NCI-H187 treated with DMSO at 0.1 percent for 48 hours (cell line): ENCODE measurements at regions not wholly inside any gene's neighbourhood (a gene's known extent, or its start where the extent isn't known, plus 50 kb on each side); places are given as distances from the start of the nearest gene placed in this dataset.

Experiments used
- DNase-seq: peaks from one replicate; lab custom pipeline; 2025; lab: John Stamatoyannopoulos, UW

DNA sequence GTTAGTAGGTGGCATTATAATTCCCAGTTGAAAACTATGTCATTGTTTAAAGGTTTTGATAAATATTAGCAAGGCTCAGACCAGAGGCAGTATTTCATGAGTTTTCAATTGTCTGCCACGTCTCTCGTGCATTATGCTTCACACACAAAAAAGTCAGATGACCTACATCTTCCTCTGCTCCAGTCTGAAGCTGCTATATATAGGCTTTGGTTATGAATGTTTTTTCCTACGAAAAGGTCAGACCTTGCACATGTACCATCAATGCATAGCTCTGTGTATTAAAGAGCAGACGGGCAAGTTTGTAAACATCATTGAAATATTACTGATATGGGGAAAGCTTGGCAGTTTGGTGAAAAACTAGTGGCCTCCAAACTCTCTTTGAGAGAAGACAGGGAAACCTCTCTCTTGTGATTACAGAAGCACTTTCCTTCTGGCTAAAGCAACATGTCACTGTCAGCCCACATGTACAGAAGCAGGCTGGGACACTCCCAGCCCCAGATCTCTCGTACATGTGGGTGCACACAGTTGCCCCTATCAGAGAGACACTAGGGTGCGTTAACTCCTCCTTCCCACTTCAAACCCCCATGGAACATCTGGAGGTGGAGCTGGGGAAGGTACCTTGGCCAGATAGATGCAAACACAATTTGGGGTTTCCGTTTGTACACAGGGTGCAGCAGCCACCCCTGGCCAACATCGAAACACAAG is 184.0 kb upstream of the BCL6 start:
- no peak for DNase-seq

- DNase-seq: no peak
Measured at GRCh38 chr3:187930021-187930420, 184.8 kb upstream of the BCL6 start.

GRCh38 chr3:187931101-187931500 is 185.8 kb upstream of the BCL6 start:
- DNase-seq: no peak

GRCh38 chr3:187931770-187932278 is 186.6 kb upstream of the BCL6 start:
- no peak for DNase-seq

DNA sequence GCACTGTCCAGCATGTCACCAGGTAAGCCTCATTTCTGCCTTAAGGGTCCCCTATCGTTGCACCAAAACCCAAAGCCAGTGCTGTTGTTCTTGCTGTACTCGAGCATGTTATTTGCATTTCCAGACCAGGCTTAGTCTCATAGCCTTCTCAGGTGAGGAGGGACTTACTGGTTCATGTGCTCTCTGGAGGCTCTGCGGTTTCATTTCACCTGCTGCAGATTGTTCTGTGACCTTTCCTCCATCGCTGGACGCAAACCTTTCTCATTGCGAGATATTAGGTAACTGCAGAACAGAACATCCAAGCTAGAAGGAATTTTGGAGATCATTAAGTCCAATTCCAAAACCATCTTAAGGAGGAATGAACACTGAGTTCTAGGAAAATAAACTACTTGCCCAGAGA is 187.3 kb upstream of the BCL6 start:
- DNase-seq: no peak

DNA sequence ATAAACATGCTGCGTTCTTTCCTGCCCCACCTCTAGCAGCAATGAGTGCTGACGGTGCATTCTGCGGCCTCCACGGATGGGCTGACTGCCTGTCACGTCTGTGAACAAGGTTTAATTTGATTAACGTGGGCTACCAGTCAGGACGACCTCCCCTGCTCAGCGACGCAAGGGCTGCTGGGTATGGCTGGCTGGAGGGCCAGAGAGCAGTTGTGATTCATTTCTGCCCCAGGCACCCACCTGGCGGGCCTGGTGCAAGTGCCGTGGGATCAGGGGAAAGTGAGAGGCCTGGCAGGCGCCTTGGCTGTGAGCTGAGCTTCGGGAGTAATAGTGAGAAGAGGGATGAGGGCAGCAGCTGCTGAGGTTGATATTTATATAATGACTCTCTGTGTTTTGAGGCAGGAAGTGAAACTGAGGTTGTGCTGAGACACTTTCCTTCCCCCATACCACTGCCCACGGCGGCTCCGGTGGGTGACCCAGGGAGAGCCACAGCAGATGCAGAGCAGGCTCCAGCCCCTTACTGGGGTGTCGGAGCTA is 190.4 kb upstream of the BCL6 start:
- no peak for DNase-seq

DNA sequence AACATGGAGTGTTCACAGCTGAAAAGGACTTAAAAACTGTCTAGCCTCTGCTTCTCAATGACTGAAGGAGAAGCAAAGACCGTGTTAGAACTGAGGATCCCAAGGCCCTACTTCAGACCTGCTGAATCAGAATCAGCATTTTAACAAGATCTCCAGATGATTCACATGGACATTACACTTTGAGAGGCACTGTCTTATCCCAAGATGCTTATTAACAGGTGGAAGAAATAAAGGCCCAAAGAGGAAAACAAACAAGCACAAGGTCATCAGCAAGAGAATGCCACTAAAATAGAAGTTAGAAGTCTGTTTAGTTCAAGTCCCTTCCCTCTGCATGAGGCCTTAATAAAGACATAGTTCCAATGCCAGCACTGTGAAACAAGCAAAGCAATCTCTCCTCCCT is 191.4 kb upstream of the BCL6 start:
- DNase-seq: no peak

DNA sequence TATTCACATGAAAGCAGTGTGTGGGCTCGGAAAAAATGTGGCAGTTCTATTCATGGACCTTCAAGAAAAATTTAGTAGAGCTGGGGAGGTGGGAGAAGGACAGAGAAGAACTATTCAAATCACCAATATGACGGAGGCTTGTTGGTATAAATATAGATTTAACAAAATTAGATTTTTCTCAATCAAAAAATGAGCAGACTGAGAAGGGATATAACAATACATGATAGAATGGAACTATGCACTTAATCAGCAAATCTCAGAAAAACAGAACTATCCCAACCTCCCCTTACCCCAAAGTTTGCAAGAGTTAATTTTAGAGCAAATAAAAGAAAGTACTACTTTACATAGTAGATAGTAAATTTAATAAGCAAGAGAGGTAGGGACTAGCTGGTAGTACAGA is 194.6 kb upstream of the BCL6 start:
- DNase-seq: no peak

GRCh38 chr3:187941135-187941847 is 196.0 kb upstream of the BCL6 start:
- no peak for DNase-seq

DNA sequence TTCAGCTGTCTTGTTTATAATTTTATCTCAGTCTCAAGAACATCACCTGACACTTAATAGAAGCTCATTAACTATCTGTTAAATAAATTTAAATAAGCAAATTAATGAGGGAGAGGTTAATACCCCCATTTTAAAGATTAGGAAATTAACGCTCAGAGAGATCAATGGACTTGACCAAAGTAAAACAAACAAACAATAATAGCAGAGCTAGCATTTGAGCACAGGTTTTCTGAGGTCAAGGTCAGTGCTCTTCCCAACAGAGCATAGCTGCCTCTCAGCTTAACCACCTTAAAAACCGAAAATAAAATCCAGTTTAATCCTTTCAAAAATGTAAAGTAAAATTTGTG is 196.6 kb upstream of the BCL6 start:
- no peak for DNase-seq

- no peak for DNase-seq
Measured at GRCh38 chr3:187942658-187943241, 197.5 kb upstream of the BCL6 start.

DNA sequence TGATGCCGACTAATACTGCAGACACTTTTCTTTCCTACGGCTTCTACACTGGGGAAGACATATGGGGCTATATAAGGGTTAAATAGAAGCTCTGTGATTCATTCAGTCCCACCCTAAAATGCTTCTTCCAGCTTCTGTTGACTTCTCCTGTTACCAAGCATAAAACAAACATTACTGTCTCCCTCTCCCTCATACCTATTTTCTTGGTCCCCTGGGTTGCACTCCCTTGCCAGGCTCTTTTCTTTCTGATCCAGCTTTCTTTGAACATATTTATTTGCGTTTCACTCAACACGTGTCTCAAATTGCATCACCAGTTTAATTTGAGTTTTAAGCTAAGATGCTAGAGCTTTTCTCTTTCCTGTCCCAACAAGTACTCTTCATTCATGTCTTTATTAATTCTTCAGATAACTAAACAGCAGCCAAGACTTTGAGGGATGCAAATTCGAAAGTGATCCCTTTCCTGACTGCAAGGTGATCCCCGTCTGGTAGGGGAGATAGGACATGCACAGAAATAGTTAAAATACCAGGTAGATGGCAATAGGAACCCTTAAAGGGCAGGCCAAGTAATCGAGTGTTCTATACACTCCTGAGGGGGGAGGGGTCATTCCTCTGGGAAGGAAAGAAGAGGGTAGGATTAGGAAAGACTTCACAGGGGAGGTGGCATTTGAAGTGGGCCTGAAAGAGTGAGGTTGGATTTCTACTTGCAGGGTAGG is 198.6 kb upstream of the BCL6 start:
- peak; percentile 6 for DNase-seq

- no peak for DNase-seq
Measured at GRCh38 chr3:187944390-187945179, 199.3 kb upstream of the BCL6 start.

DNA sequence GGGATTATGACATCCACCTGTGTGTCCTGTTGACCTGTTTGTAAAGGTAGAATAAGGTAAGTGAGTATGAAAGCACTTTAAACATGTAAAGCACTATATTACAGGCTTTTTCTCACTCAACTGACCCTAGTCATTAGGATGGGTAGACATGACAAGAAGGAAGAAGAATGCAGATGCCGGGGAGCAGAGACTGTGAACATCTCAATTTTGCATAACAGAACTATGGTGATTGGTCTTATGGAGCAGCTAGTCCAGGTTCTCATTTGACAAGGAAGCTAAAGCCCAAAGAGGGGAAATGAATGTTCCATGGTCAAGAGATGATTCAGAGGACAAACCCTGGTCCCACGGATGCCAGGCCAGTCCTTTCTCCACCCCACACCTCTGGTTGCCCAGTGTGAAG is 200.1 kb upstream of the BCL6 start:
- no peak for DNase-seq

DNA sequence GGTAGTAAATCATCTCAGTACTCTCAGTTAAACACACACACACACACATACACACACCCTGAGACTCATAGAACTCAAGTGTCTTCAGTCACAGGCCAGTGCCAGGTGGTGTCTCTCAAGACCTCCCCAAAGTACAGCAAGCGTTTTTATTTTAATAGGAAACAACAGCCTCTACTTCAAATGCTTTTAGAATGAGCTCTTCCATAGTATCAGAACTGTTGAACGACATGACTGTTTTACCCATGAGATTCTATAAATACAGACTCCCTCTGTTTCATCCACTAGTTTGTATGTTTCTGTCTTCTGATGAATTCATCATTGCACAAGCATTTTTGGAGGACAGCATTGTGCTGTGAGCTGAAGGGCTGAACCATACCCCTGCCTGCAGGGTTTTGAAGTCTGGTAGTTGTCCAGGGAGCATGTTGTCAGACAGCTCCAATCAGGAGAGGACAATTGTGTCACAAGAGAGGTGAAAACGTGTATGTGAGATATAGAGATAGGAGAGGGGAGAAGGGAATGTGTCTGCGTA is 201.0 kb upstream of the BCL6 start:
- DNase-seq: peak; percentile 99

- no peak for DNase-seq
Measured at GRCh38 chr3:187946981-187947380, 201.7 kb upstream of the BCL6 start.

DNA sequence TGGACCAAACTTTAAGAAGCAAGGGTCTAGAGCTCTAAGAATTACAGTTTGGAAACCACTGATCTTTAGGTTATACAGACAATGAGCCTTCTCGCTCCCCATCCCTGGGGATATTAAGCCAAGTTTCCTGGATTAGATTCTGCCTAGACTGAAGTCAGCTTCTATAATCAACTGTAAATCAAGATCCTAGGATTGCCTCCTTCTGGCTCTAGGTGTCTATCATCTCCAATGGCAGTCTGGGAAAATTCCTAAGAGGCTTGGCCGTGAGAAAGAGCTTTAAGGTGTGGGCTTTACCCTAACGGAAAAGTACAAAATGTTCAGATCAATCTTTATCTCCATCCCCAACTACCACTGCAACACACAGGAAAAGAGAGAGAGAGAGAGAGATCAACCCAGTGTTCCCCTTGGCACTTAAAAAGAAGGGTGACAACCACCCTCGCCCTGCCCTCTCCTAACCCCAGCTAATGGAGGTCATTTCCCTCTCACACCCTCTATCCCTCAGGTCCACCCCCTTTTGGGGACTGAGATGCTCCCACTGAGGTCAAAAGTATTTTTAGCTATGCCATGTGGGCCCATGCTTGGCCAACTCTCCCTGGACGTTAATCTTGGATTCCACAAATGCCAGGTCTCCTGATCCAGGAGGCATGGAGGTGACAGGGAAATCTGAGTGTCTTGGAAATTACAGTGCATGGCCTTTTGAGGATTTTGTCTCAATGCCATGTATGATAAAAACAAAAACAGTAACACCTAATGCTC is 202.8 kb upstream of the BCL6 start:
- no peak for DNase-seq

- no peak for DNase-seq
Measured at GRCh38 chr3:187949093-187949820, 204.0 kb upstream of the BCL6 start.

DNA sequence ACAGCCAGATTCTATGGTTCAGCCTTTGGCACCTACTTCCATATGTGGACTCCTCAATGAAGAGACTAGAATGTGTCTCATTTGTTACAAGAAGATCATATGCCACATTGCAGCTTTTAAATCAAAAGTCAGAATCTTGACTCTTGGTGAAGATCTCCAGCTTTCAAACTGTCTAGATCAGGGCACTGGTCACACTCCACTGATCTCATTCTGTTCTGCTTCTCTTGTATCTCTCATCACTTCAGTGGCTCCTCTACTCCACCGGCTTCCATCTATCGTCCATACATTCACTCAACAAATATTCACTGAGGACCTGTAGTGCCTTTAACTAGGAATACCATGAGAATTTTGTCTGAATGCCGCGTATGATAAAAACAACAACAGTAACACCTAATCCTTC is 203.3 kb upstream of the LPP start:
- DNase-seq: no peak
